ENCODE measurements at regions not wholly inside any gene's neighbourhood (a gene's known extent, or its start where the extent isn't known, plus 50 kb on each side); places are given as distances from the start of the nearest gene placed in this dataset.

DNA sequence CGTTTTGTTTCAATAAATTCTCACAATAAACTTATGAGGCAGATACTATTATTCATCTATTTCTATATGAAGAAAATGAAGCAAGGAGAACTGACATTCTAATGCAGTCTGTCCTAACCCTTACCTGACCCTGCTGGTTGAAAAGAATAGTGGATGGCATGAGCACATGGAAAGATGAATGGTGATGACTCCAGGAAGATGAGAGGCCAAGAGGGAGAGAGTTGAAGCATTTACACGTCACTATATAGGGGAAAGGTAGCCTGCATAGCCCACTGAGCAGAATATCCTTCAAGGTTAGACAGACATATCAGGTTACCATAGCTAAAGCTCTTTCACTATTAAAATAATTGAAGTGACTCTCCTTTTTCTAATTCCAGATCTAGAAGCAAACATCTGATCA is 163.9 kb upstream of the CDK1 start:
- peaks cover 38% of the 10 kb centered on the region for H3K36me3 Mint-ChIP-seq (ENCODE audit: low read depth)
- H3K9me3 Mint-ChIP-seq, result no peaks in the 10 kb centered on the region
- ATAC-seq (ENCODE audit: poor library complexity), result no peak
- Histone ChIP-seq H3K36me3 (ENCODE audit: insufficient read depth, low read length) (peaks cover 7% of the 10 kb centered on the region), H3K27ac (ENCODE audit: low read depth in 1 of 2, low read length in 2 of 2) (no peak overlapping the region), H3K27me3 (ENCODE audit: control insufficient read depth in 1 of 2, insufficient read depth in 2 of 2, low read length in 2 of 2) (no peaks in the 10 kb centered on the region), H3K4me3 (ENCODE audit: low read length) (no peak overlapping the region), H3K4me1 (ENCODE audit: insufficient read depth, low read length) (no peaks in the 10 kb centered on the region), H3K9me3 (ENCODE audit: control insufficient read depth in 1 of 2, insufficient read depth in 1 of 2, low read length in 2 of 2) (no peaks in the 10 kb centered on the region)
- H3K27ac Mint-ChIP-seq, result no peak overlapping the region
- H3K4me3 Mint-ChIP-seq, result no peak overlapping the region
- DNase-seq, result no peak
- intact Hi-C loops (cut with DNase I, micrococcal nuclease), result no loop called here
- TF ChIP-seq, protein P1, sequence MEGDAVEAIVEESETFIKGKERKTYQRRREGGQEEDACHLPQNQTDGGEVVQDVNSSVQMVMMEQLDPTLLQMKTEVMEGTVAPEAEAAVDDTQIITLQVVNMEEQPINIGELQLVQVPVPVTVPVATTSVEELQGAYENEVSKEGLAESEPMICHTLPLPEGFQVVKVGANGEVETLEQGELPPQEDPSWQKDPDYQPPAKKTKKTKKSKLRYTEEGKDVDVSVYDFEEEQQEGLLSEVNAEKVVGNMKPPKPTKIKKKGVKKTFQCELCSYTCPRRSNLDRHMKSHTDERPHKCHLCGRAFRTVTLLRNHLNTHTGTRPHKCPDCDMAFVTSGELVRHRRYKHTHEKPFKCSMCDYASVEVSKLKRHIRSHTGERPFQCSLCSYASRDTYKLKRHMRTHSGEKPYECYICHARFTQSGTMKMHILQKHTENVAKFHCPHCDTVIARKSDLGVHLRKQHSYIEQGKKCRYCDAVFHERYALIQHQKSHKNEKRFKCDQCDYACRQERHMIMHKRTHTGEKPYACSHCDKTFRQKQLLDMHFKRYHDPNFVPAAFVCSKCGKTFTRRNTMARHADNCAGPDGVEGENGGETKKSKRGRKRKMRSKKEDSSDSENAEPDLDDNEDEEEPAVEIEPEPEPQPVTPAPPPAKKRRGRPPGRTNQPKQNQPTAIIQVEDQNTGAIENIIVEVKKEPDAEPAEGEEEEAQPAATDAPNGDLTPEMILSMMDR (IDR thresholded peaks at IDR 0.05), result no peak
- peaks cover 19% of the 10 kb centered on the region for H3K4me1 Mint-ChIP-seq (ENCODE audit: low read depth)
- ChIA-PET POLR2A (interaction anchor here (1.2 kb wide), 1 partner anchor 10 kb away, joined by 3 read pairs; no protein-coding TSS in a partner anchor), CTCF (no interaction called here)
- no peaks in the 10 kb centered on the region for H3K27me3 Mint-ChIP-seq

- Mint-ChIP-seq H3K4me1 (ENCODE audit: low read depth) (peaks cover 10% of the 10 kb centered on the region), H3K36me3 (ENCODE audit: low read depth) (peaks cover 47% of the 10 kb centered on the region), H3K27me3 (no peaks in the 10 kb centered on the region), H3K27ac (no peak overlapping the region), H3K9me3 (no peaks in the 10 kb centered on the region), H3K4me3 (no peak overlapping the region)
- H3K27ac ChIP-seq (ENCODE audit: low read depth in 1 of 2, low read length in 2 of 2), result no peak overlapping the region
- intact Hi-C loops (cut with DNase I, micrococcal nuclease), result no loop called here
- H3K27me3 ChIP-seq (ENCODE audit: control insufficient read depth in 1 of 2, insufficient read depth in 2 of 2, low read length in 2 of 2), result no peaks in the 10 kb centered on the region
- peaks cover 7% of the 10 kb centered on the region for H3K36me3 ChIP-seq (ENCODE audit: insufficient read depth, low read length)
- POLR2A ChIA-PET, result interaction anchor here (1.2 kb wide), 1 partner anchor 9 kb away, joined by 3 read pairs; no protein-coding TSS in a partner anchor
- no peak for ATAC-seq (ENCODE audit: poor library complexity)
- H3K9me3 ChIP-seq (ENCODE audit: control insufficient read depth in 1 of 2, insufficient read depth in 1 of 2, low read length in 2 of 2), result no peaks in the 10 kb centered on the region
- H3K4me1 ChIP-seq (ENCODE audit: insufficient read depth, low read length), result no peaks in the 10 kb centered on the region
- no peak for DNase-seq
- TF ChIP-seq, protein P1 (IDR thresholded peaks at IDR 0.05), result no peak
- CTCF ChIA-PET, result no interaction called here
- no peak overlapping the region for H3K4me3 ChIP-seq (ENCODE audit: low read length)
Observed at GRCh38 chr10:60613434-60613833, 164.8 kb upstream of the CDK1 start.

GRCh38 chr10:60611291-60611747 is 167.0 kb upstream of the CDK1 start:
- ChIA-PET CTCF (no interaction called here), POLR2A (no interaction called here)
- Mint-ChIP-seq H3K27ac (no peak overlapping the region), H3K4me3 (no peak overlapping the region), H3K27me3 (no peaks in the 10 kb centered on the region), H3K9me3 (no peaks in the 10 kb centered on the region), H3K4me1 (ENCODE audit: low read depth) (peaks cover 13% of the 10 kb centered on the region), H3K36me3 (ENCODE audit: low read depth) (peaks cover 52% of the 10 kb centered on the region)
- intact Hi-C loops (cut with DNase I, micrococcal nuclease), result no loop called here
- H3K27ac ChIP-seq (ENCODE audit: low read depth in 1 of 2, low read length in 2 of 2), result no peak overlapping the region
- TF ChIP-seq, protein P1 (IDR thresholded peaks at IDR 0.05), result no peak
- H3K36me3 ChIP-seq (ENCODE audit: insufficient read depth, low read length), result peaks cover 7% of the 10 kb centered on the region
- no peak overlapping the region for H3K4me3 ChIP-seq (ENCODE audit: low read length)
- ATAC-seq (ENCODE audit: poor library complexity) (no peak), DNase-seq (no peak)
- no peaks in the 10 kb centered on the region for H3K9me3 ChIP-seq (ENCODE audit: control insufficient read depth in 1 of 2, insufficient read depth in 1 of 2, low read length in 2 of 2)
- H3K4me1 ChIP-seq (ENCODE audit: insufficient read depth, low read length), result no peaks in the 10 kb centered on the region
- H3K27me3 ChIP-seq (ENCODE audit: control insufficient read depth in 1 of 2, insufficient read depth in 2 of 2, low read length in 2 of 2), result no peaks in the 10 kb centered on the region
